T-helper 1 cell treated with Interleukin-12 subunit alpha and Interleukin-12 subunit beta and Interleukin-4 antibody, amounts not matched to agents 30 ng/mL and 1 ng/mL, for 36 hours (primary cell): ENCODE measurements at regions not wholly inside any gene's neighbourhood (a gene's known extent, or its start where the extent isn't known, plus 50 kb on each side); places are given as distances from the start of the nearest gene placed in this dataset.

Source experiments
- intact Hi-C: fragments of 100-400 bp; cut with micrococcal nuclease; formaldehyde crosslinking; loops from one replicate; pipeline ENCODE4 v1.15.1; 2024

GRCh38 chr10:25851548-25851947, 82.5 kb upstream of the MYO3A start:
- intact Hi-C loops = no loop called here

GRCh38 chr10:25852364-25852941, 81.6 kb upstream of the MYO3A start:
- intact Hi-C loops = no loop called here

- intact Hi-C loops = no loop called here
Observed at GRCh38 chr10:25858076-25858475, 76.0 kb upstream of the MYO3A start.

GRCh38 chr10:25865267-25865666, 68.8 kb upstream of the MYO3A start:
- intact Hi-C loops = no loop called here

GRCh38 chr10:25867321-25867720, 66.7 kb upstream of the MYO3A start:
- intact Hi-C loops = no loop called here

GRCh38 chr10:25869067-25869591, 64.9 kb upstream of the MYO3A start:
- intact Hi-C loops = no loop called here

GRCh38 chr10:25869609-25870008, 64.4 kb upstream of the MYO3A start:
- intact Hi-C loops = loop anchor here (10.0 kb wide), 1 partner anchor 1015 kb away; no protein-coding TSS in a partner anchor

DNA sequence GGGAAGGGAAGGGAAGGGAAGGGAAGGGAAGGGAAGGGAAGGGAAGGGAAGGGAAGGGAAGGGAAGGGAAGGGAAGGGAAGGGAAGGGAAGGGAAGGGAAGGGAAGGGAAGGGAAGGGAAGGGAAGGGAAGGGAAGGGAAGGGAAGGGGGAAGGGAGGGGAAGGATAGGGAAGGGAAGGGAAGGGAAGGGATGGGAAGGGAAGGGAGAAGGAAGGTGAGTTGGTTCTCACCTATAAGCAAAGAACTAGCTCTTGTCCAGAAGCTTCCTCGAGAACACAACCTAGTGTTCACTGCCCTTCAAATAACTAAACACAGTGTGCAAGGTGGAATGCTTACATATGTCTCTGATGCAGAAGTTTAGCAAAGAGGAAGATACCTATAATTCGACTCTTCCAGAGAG, 59.6 kb upstream of the MYO3A start:
- intact Hi-C loops = loop anchor here (10.0 kb wide), 1 partner anchor 1010 kb away; no protein-coding TSS in a partner anchor

- intact Hi-C loops = loop anchor here (1.0 to 10.0 kb wide), 3 partner anchors 394 to 1009 kb away; no protein-coding TSS in a partner anchor
Observed at GRCh38 chr10:25875556-25876165, 58.4 kb upstream of the MYO3A start.

GRCh38 chr10:25877296-25877695, 56.7 kb upstream of the MYO3A start:
- intact Hi-C loops = loop anchor here (10.0 kb wide), 1 partner anchor 1008 kb away; no protein-coding TSS in a partner anchor
